ENCODE measurements at regions not wholly inside any gene's neighbourhood (a gene's known extent, or its start where the extent isn't known, plus 50 kb on each side); places are given as distances from the start of the nearest gene placed in this dataset.
"Not testable (repeated sequence)": the region's sequence is repeated elsewhere in the genome, so short reads cannot be mapped to it uniquely, and the experiment has no call there.

DNA sequence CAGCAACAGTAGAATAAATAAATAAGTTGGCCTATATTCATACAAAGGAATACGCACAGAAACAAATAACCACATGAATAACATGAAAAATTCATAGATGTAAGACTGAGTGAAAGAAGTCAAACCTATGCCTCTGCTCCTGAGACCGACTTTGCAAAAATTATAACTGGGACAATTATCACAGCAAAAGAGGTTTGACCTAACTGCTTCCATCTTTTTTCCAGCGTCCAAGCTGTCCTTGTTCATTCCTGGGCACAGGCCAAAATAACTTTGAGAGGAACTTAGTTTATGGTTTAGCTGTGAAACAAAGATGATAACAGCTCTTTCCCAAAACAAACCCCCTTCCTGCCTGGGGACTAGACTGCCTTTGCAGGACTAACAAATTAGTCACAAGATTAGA lies 109.6 kb upstream of the NBPF11 start:
- not testable (repeated sequence) for DNase-seq

- DNase-seq, result not testable (repeated sequence)
Observed at GRCh38 chr1:148257886-148258285, 105.8 kb upstream of the NBPF11 start.

GRCh38 chr1:148254611-148255429 lies 102.7 kb upstream of the NBPF11 start:
- DNase-seq, result not testable (repeated sequence)

DNA sequence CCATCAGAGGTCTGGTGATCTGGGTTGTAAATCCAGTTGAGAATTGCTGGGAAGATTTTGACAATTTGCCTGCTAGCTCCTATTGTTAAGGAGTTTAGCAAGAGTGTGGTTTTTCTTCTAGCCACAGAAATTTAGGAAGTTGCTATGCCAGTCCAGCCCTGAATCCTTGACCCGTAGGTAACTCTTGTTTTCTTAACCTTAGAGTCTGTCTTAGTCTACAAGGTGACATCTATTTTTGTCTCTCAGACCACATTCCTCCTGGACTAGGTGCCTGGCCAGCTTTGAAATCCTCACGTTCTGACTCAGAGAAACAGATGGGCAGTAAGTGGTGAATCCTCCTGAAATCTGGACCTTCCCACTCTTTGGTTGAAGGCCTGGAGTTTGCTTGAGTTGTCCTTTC lies 101.7 kb upstream of the NBPF11 start:
- DNase-seq, result not testable (repeated sequence)

DNA sequence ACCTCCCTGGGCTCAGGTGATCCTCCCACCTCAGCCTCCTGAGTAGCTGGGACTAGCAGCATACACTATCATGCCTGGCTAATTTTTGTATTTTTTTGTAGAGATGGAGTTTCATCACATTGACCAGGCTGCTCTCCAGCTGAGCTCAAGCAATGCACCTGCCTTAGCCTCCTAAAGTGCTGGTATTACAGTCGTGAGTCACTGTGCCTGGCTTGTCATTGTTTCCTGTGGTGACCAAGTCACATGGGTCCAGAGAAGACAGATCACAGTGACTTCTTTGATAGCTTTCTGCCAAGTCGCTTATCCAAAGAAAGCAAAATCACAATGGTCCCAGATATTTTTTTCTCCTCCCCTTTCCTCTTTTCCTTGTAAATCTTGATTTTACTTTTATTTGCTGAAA lies 96.7 kb upstream of the NBPF11 start:
- DNase-seq, result not testable (repeated sequence)

GRCh38 chr1:148246258-148246861 lies 94.3 kb upstream of the NBPF11 start:
- DNase-seq, result not testable (repeated sequence)

- DNase-seq, result not testable (repeated sequence)
Observed at GRCh38 chr1:148245843-148246242, 93.8 kb upstream of the NBPF11 start.

DNA sequence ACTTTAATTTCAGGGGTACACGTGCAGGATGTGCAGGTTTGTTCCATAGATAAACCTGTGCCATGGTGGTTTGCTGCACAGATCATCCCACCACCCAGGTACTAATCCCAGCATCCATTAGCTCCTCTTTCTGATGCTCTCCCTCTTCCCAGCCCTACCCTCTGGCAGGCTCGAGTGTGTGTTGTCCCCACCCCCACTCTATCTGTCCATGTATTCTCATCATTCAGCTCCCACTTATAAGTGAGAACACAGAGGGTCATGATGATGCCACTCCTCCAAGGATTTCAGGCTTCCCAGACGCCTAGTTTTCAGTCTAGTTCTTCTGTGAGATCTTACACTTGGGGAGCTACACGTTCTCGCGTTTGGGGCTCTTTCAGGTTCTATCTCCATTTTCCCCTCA lies 93.4 kb upstream of the NBPF11 start:
- DNase-seq, result not testable (repeated sequence)

DNA sequence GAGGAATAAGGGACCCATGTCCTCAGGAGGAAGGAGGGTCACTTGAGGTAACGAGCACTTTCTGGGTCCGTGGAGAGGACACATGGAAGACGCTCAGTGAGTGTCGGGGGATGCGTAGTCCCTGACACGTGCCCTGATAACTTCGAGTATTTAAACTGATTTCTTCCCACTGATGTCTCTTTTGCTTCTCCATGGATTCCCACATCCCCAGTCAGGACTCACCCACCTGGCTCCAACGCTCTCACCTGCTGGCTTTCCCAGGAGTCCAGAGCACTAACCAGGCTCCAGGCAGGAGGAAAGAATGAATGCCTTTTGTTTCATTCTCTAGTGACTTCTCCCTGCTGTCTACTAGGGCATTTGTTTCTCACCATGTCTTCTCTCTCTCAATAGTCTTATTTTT lies 81.2 kb upstream of the NBPF11 start:
- not testable (repeated sequence) for DNase-seq

DNA sequence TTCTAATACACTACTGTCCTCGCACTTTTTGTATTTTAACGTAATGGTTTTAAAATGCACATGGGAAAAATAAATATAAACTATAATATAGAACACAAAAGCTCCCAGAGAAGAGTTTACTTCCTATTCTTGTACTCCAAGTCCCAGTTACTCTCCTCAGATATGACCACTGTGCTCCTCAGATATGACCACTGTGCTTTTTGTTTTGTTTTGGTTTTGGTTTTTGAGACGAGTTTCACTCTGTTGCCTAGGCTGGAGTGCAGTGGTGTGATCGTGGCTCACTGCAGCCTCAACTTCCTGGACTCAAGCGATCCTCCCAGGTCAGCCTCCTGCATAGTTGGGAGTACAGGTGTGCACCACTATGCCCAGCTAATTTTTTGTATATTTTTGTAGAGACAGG lies 76.8 kb upstream of the NBPF11 start:
- DNase-seq, result not testable (repeated sequence)

DNA sequence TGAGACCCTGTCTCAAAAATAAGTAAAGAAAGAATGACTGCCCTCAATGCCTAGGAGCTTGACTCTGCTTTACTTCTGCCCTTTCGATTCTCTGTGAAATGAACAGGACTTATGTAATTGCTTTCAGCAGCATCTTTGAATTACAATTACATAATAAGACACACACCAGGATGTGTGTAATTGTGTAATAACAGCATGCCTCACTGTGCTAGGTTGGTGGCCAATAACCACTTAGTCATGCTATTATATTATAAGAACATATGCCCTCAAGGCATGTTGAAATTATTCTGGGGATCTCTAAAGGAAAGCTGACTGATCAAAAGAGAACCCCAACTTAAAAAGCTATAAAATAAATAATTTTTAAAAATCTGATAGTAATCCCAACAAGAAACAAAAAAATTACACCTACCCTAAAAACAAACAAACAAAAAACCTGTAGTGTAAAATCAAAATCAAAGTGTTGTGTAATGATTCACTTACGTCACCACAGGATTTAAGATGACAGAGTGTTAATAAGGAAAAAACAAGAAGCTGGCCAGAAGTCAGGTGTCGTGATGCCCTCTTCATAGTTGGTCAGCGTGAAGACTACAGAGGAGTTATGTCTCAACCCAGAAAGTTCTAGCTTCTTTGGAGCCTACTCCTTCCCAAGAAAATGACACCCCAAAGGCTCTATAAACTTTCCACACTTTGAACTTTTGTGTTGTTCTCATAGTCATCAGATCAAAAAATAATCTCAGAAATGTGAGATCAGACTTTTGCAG lies 70.5 kb upstream of the NBPF11 start:
- not testable (repeated sequence) for DNase-seq

- not testable (repeated sequence) for DNase-seq
Observed at GRCh38 chr1:148221593-148221992, 69.5 kb upstream of the NBPF11 start.

GRCh38 chr1:148219229-148219628 lies 67.1 kb upstream of the NBPF11 start:
- not testable (repeated sequence) for DNase-seq

DNA sequence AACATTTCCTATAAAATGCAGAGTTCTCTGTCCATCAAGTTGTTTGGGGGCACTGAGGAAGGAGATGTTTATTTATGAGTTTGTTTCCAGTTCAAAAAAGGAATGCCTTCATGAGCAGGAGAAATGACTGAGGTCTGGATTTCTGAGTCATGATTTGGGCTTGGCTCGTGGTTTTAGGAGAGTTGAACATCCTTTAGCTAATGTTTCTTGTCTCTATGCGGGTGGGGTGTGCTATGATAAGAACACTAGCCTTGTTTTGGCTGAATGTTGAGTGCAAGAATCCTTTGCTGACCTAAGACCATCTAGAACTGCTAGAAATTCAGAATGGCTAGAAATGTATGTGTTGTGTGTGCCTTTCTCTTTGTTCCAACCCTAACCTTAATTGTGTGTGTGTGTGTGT lies 59.1 kb upstream of the NBPF11 start:
- DNase-seq, result not testable (repeated sequence)

- DNase-seq, result not testable (repeated sequence)
Observed at GRCh38 chr1:148210624-148211023, 58.5 kb upstream of the NBPF11 start.

DNA sequence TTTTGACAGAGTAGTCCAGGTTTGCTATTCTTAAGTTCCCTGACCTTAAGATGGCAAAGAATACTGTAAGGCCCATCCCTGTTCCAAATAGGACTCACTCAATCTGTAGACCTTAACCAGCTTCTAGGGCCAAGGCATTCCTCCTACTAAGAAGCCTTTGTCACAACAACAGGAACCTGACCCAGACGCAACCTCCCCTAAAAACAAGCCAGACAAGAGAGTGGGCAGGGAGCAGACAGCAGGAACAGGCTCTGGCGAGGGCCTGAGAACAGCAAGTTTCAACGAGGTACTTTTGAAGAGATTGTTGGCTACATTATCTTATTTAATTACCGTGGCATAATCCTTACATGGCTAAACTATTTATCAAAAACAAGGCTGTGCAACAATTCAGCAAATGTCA lies 58.1 kb upstream of the NBPF11 start:
- DNase-seq, result not testable (repeated sequence)

DNA sequence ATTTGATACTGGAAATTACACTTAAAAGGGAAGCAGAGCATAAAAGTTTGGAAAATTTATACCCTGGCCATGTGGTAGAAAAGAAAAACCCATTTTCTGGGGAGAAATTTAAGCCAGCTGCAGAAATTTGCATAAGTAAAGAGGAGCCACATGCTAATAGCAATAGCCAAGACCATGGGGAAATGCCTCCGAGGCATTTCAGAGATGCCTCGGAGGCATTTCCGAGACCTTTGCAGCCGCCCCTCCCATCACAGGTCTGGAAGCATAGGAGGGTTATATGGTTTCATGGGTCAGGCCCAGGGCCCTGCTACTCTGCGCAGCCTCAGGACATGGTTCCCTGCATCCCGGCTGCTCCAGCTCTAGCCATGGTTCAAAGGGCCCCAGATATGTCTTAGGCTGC lies 49.9 kb upstream of the NBPF11 start:
- DNase-seq, result not testable (repeated sequence)

All from right hindlimb (tissue), 1 donor.